GM04503 (cell line): ENCODE measurements at regions not wholly inside any gene's neighbourhood (a gene's known extent, or its start where the extent isn't known, plus 50 kb on each side); places are given as distances from the start of the nearest gene placed in this dataset.
"Not testable (repeated sequence)": the region's sequence is repeated elsewhere in the genome, so short reads cannot be mapped to it uniquely, and the experiment has no call there.

Source experiments
- DNase-seq: peaks from one replicate; pipeline ENCODE4 v3.0.0-alpha.2; 2012; ENCODE audit warnings: low read depth

DNA sequence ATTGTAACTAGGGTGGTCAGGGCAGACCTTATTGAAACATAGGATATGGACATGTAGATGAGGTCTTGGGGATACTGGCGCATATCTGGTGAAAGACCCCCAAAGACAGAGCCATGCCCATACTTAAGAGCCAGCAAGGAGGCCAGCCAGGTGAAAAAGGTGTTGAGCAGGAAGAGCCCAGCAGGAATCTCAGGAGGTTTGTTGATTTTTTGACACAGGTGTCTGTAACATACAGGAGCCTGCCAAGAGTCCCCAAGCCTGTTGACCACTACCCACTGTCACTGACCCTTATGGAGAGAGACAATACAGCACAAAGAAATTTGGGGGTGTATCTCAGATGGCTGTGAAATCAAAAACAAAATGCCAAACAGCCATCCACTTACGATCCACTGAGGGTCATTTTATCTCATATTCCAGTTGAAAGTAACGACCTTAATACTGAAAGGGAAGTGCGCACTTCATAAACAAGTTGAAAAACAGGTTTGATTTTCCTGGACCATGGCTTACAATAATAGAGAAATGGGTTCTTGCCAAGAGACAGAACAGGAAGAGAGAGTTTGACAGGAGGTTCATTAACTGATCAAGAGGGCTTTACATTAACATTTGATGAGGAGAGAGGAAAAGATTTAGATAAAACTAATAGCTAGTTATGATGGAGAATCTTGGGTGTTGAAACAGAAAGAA is 163.6 kb downstream of the GLUL start:
- DNase-seq = no peak

DNA sequence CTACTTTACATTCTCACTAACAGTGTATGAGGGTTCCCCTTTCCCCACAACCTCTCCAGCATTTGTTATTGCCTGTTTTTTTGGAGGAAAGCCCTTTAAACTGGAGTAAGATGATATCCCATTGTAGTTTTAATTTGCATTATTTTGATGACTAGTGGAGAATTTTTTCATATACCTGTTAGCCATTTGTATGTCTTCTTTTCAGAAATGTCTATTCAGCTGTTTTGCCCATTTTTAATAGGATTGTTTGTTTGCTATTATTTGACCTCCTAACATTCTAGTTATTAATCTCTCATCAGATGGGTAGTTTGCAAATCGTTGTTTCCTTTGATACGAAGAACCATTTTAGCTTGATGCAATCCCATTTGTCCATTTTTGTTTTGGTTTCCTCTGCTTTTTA is 165.0 kb downstream of the GLUL start:
- no peak for DNase-seq

DNA sequence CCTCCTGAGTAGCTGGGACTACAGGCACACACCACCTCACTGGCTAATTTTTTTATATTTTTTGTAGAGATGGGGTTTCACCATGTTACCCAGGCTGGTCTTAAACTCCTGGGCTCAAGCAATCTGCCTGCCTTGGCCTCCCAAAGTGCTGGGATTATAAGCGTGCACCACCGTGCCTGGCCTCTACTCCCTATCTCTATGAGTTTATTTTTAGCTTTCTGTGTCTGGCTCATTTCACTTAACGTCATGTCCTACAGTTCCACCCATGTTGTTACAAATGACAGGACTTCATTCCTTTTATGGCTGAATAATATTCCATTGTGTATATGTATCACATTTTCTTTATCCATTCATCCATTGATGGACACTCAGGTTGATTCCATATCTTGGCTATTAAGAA is 164.2 kb upstream of the ZNF648 start:
- not testable (repeated sequence) for DNase-seq

DNA sequence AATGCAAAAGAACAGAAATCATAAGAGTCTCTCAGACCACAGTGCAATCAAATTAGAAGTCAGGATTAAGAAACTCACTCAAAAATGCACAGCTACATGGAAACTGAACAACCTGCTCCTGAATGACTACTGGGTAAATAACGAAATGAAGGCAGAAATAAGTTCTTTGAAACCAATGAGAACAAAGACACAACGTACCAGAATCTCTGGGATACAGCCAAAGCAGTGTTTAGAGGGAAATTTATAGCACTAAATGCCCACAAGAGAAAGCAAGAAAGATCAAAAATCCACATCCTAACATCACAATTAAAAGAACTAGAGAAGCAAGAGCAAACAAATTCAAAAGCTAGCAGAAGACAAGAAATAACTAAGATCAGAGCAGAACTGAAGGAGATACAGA is 160.5 kb upstream of the ZNF648 start:
- DNase-seq = not testable (repeated sequence)

DNA sequence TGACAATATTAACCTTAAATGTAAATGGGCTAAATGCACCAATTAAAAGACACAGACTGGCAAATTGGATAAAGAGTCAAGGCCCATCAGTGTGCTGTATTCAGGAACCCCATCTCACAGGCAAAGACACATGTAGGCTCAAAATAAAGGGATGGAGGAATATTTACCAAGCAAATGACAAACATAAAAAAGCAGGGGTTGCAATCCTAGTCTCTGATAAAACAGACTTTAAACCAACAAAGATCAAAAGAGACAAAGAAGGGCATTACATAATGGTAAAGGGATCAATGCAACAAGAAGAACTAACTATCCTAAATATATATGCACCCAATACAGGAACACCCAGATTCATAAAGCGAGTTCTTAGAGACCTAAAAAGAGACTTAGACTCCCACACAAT is 159.9 kb upstream of the ZNF648 start:
- not testable (repeated sequence) for DNase-seq

GRCh38 chr1:182217967-182218366 is 156.5 kb upstream of the ZNF648 start:
- DNase-seq = no peak

DNA sequence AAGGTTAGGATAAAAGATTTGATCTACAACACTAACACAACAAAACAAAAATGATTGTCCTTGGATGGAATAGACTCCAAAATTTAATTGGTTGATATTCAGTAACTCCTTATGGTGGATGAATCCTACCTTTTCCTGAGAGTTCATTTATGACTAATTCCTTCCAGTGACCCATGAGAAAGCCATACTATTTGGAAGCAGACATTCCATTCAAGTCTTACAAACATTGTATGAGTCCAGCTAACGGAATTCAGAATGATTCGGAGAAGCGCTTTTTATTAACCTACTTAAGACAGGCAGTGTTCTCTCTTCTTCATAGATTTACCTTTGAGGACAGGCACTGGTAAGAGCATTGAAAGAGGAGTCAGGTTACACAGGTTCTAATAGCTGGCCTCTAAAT is 155.6 kb upstream of the ZNF648 start:
- peak; percentile 61 for DNase-seq

GRCh38 chr1:182215764-182216163 is 154.3 kb upstream of the ZNF648 start:
- peak; percentile 90 for DNase-seq

- no peak for DNase-seq
Observed at GRCh38 chr1:182213163-182213562, 151.7 kb upstream of the ZNF648 start.

GRCh38 chr1:182211386-182211785 is 149.9 kb upstream of the ZNF648 start:
- no peak for DNase-seq

DNA sequence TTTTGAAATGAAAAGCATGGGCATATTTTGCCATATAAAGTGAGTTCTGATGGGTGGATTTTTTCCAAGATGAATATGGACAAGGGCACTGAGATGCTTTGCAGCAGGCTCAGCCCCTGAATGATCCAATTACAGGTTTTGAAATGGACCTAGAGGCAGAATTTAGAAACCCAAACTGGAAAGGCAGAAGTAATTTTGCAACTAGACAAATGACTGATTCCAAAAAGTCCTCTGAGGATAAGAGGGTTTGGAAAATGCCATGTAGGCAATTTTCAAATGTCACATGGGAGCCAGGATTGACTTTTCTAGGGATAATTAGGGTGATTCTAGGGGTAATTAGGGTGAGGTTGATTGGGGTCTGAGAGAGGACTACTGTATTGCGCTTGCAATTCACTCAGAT is 148.9 kb upstream of the ZNF648 start:
- DNase-seq = no peak

GRCh38 chr1:182207300-182207699 is 145.8 kb upstream of the ZNF648 start:
- DNase-seq = no peak

GRCh38 chr1:182206626-182207239 is 145.2 kb upstream of the ZNF648 start:
- no peak for DNase-seq

- no peak for DNase-seq
Observed at GRCh38 chr1:182205351-182206022, 144.0 kb upstream of the ZNF648 start.

- DNase-seq = no peak
Observed at GRCh38 chr1:182203191-182203875, 141.8 kb upstream of the ZNF648 start.

DNA sequence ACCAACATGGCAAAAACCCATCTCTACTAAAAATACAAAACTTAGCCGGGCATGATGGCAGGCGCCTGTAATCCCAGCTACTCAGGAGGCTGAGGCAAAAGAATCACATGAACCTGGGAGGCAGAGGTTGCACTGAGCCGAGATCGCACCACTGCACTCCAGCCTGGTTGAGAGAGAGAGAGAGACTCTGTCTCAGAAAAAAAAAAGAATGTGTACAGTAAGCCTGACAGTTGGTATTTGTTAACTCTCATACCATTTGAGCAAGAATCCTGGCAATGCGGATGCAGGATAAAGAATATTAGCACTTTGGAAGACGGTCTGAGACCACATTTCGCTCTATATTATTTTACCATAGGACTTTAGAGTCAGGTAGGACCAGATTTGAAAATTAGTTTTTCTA is 140.0 kb upstream of the ZNF648 start:
- DNase-seq = not testable (repeated sequence)

DNA sequence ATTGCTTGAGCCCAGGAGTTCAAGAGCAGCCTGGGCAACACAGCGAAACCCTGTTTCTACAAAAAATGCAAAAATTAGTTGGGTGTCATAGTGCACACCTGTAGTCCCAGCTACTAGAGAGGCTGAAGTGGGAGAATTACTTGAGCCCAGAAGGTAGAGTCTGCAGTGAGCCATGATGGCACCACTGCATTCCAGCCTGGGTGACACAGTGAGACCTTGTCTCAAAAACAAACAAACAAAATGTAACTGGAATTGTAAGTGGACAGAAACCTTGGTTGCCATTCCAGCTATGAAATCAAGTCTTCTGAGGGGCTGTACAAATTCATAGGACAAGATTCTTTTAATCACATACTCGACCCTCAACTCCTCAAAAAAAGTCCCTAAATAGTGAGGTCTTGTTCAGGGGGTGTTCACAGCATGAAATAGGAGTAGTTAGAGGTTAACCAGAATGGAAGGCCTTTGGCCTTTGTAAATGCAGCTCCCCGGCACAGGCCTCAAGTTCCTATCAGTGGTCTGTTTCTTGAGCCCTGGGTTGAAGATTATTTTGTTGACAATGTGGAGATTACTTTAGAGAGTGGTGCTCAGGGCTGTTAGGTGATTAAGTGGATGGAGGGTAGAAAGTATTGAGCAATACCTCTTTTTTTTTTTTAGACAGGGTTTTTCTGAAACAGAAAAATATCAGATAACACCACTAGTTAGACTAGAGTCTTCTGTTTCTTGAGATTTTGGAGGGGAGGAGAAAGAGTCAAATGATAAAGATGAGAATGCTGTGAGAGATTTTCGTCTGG is 138.7 kb upstream of the ZNF648 start:
- DNase-seq = no peak

DNA sequence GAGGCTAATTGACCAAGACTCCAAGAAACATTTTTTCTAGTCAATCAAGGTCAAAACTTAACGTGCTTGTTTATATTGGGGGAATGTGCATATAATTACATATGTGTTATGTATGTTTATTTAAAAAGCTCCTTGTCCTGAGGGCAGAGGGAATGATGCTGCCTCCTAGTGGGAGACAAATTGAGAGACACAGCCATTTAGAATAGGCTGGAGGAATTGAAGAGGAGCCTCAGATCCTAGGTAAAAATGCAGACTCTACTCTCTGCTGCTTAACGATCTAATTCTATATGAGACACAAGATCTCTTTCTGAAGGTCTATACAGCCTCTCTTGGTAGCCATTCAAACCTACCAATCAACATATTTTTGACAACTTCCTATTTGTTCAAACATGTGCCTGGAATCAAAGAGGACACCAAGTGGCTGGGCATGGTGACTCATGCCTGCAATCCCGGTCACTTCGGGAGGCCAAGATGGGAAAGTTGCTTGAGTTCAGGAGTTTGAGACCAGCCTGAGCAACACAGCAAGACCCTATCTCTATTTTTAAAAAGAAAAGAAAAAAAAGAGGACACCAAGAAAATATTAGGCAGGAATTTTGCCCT is 136.6 kb upstream of the ZNF648 start:
- DNase-seq = no peak

GRCh38 chr1:182196897-182197870 is 135.7 kb upstream of the ZNF648 start:
- no peak for DNase-seq

- no peak for DNase-seq
Observed at GRCh38 chr1:182195733-182196132, 134.2 kb upstream of the ZNF648 start.
